IMR-90 (cell line): ENCODE measurements at regions not wholly inside any gene's neighbourhood (a gene's known extent, or its start where the extent isn't known, plus 50 kb on each side); places are given as distances from the start of the nearest gene placed in this dataset.

Source experiments
- ATAC-seq: fragments of 200-7000 bp; cut with Tn5 transposase; 2 replicates; pipeline ENCODE4 v1.9.1; 2020; ENCODE audit warnings: low read depth, mild to moderate bottlenecking, moderate library complexity
- BruUV-seq: library from RNA; stranded (reverse); fragments of 400-500 nt; replicated peaks from 2 replicates; lab custom pipeline; 2021; lab: Mats Ljungman, UMichigan
- CTCF ChIA-PET: fragments of 300-600 bp; formaldehyde crosslinking; extraction: SDS; loops from one replicate; lab custom pipeline; 2021; ENCODE audit warnings: antibody characterized with exemption; lab: Yijun Ruan, JAX
- POLR2A ChIA-PET: fragments of 300-600 bp; sonication (Branson Sonifier 250); formaldehyde crosslinking; loops from one replicate; lab custom pipeline; 2022; ENCODE audit warnings: antibody characterized with exemption; ENCODE audit not compliant: unreplicated experiment; lab: Charles Lee
- DNase-seq: peaks from one replicate; pipeline ENCODE4 v3.0.0; 2013
- H2AFZ ChIP-seq: replicated peaks from 2 replicates; pipeline ENCODE3; 2013; ENCODE audit warnings: low read length, mild to moderate bottlenecking; ENCODE audit not compliant: poor library complexity
- H2AK5ac ChIP-seq: 2 replicates; pipeline ENCODE4 v1.6.1; 2013; ENCODE audit warnings: low read depth, low read length, inconsistent platforms
- H2AK9ac ChIP-seq: replicated peaks from 2 replicates; pipeline ENCODE3; 2013; ENCODE audit warnings: mild to moderate bottlenecking, low read depth, low read length, moderate library complexity; ENCODE audit not compliant: poor library complexity
- H2BK120ac ChIP-seq: 2 replicates; pipeline ENCODE4 v1.6.1; 2013; ENCODE audit warnings: low read depth, low read length, inconsistent platforms
- H2BK15ac ChIP-seq: 3 replicates; pipeline ENCODE4 v1.6.1; 2013; ENCODE audit warnings: low read depth, low read length, inconsistent platforms
- H2BK20ac ChIP-seq: 2 replicates; pipeline ENCODE4 v1.6.1; 2013; ENCODE audit warnings: low read depth, mild to moderate bottlenecking, inconsistent platforms, low read length, moderate library complexity
- H2BK5ac ChIP-seq: 2 replicates; pipeline ENCODE4 v1.6.1; 2013; ENCODE audit warnings: mild to moderate bottlenecking, low read depth, low read length, inconsistent platforms; ENCODE audit not compliant: poor library complexity, severe bottlenecking
- H3K14ac ChIP-seq: replicated peaks from 2 replicates; pipeline ENCODE4 v1.6.1; 2013; ENCODE audit warnings: low read depth, low read length, inconsistent platforms
- H3K18ac ChIP-seq: 2 replicates; pipeline ENCODE4 v1.6.1; 2013; ENCODE audit warnings: low read depth, low read length, control low read depth
- H3K23ac ChIP-seq: 2 replicates; pipeline ENCODE4 v1.6.1; 2013; ENCODE audit warnings: low read depth, low read length, inconsistent platforms
- H3K27ac ChIP-seq: 2 replicates; pipeline ENCODE4 v1.5.1; 2013; ENCODE audit warnings: mild to moderate bottlenecking, control low read depth, low read length; ENCODE audit not compliant: insufficient read depth
- H3K27me3 ChIP-seq: 2 replicates; pipeline ENCODE4 v1.6.1; 2013; ENCODE audit warnings: low read length; ENCODE audit not compliant: control insufficient read depth, insufficient read depth
- H3K36me3 ChIP-seq: 2 replicates; pipeline ENCODE4 v1.6.1; 2013; ENCODE audit warnings: low read length, mixed read lengths; ENCODE audit not compliant: control insufficient read depth, insufficient read depth
- H3K4ac ChIP-seq: 2 replicates; pipeline ENCODE4 v1.6.1; 2013; ENCODE audit warnings: low read depth, low read length, inconsistent platforms
- H3K4me1 ChIP-seq: 2 replicates; pipeline ENCODE4 v1.6.1; 2013; ENCODE audit warnings: low read length, mixed read lengths; ENCODE audit not compliant: control insufficient read depth, insufficient read depth
- H3K4me2 ChIP-seq: 2 replicates; pipeline ENCODE4 v1.6.1; 2013; ENCODE audit warnings: low read depth, mild to moderate bottlenecking, control low read depth, low read length, moderate library complexity
- H3K4me3 ChIP-seq: 2 replicates; pipeline ENCODE4 v1.5.1; 2013; ENCODE audit warnings: low read depth, mild to moderate bottlenecking, control low read depth, low read length, moderate library complexity; ENCODE audit not compliant: insufficient read depth
- H3K56ac ChIP-seq: 2 replicates; pipeline ENCODE4 v1.6.1; 2013; ENCODE audit warnings: low read length, inconsistent platforms; ENCODE audit not compliant: insufficient read depth; ENCODE audit errors: extremely low read depth
- H3K79me1 ChIP-seq, 2 experiments: 2 replicates each; pipeline ENCODE4 v1.6.1; 2013; ENCODE audit warnings: low read length in 2 of 2, inconsistent platforms in 1 of 2, low read depth in 1 of 2
- H3K9ac ChIP-seq: 2 replicates; pipeline ENCODE4 v1.6.1; 2013; ENCODE audit warnings: low read depth, low read length, control low read depth
- H3K9me1 ChIP-seq: 2 replicates; pipeline ENCODE4 v1.6.1; 2013; ENCODE audit warnings: low read length, inconsistent platforms; ENCODE audit not compliant: insufficient read depth
- H3K9me3 ChIP-seq: 2 replicates; pipeline ENCODE4 v1.6.1; 2013; ENCODE audit warnings: low read length; ENCODE audit not compliant: control insufficient read depth, insufficient read depth
- H4K20me1 ChIP-seq: 2 replicates; pipeline ENCODE4 v1.6.1; 2013; ENCODE audit warnings: low read length, inconsistent platforms; ENCODE audit not compliant: insufficient read depth
- H4K5ac ChIP-seq: 2 replicates; pipeline ENCODE4 v1.6.1; 2013; ENCODE audit warnings: mild to moderate bottlenecking, low read depth, low read length, control low read depth
- H4K8ac ChIP-seq, 2 experiments: 2 replicates each; pipeline ENCODE4 v1.6.1; 2013; ENCODE audit warnings: low read depth in 2 of 2, low read length in 2 of 2, control low read depth in 1 of 2, inconsistent platforms in 1 of 2
- H4K91ac ChIP-seq: 2 replicates; pipeline ENCODE4 v1.6.1; 2013; ENCODE audit warnings: low read depth, low read length, inconsistent platforms; ENCODE audit not compliant: insufficient read depth
- BHLHE40 ChIP-seq: fragments of 150-350 bp; IDR thresholded peaks from 2 replicates; pipeline ENCODE4 v1.6.1; 2016; ENCODE audit warnings: mild to moderate bottlenecking, low read depth, low read length
- CHD1 ChIP-seq: IDR thresholded peaks from 2 replicates; pipeline ENCODE4 v1.6.1; 2012; ENCODE audit warnings: low read depth, low read length, improper control_type of control experiment
- FOS ChIP-seq: fragments of 150-350 bp; IDR thresholded peaks from 2 replicates; pipeline ENCODE4 v1.6.1; 2016; ENCODE audit warnings: low read depth, low read length
- MAZ ChIP-seq: IDR thresholded peaks from 2 replicates; pipeline ENCODE4 v1.6.1; 2012; ENCODE audit warnings: low read depth, mild to moderate bottlenecking, low read length, improper control_type of control experiment, moderate library complexity, borderline replicate concordance
- MXI1 ChIP-seq: IDR thresholded peaks from 2 replicates; pipeline ENCODE4 v1.6.1; 2012; ENCODE audit warnings: low read depth, mild to moderate bottlenecking, low read length, moderate library complexity, borderline replicate concordance
- NFE2L2 ChIP-seq: fragments of 150-350 bp; IDR thresholded peaks from 2 replicates; pipeline ENCODE4 v1.6.1; 2016; ENCODE audit warnings: low read depth, mild to moderate bottlenecking, low read length
- POLR2A ChIP-seq: IDR thresholded peaks from 2 replicates; pipeline ENCODE4 v1.6.1; 2012; ENCODE audit warnings: mild to moderate bottlenecking, low read depth, low read length
- RAD21 ChIP-seq: IDR thresholded peaks from 2 replicates; pipeline ENCODE4 v1.6.1; 2012; ENCODE audit warnings: low read length, improper control_type of control experiment
- RCOR1 ChIP-seq: IDR thresholded peaks from 2 replicates; pipeline ENCODE4 v1.6.1; 2012; ENCODE audit warnings: mild to moderate bottlenecking, low read length, improper control_type of control experiment; ENCODE audit not compliant: insufficient replicate concordance
- SMC3 ChIP-seq: fragments of 150-350 bp; IDR thresholded peaks from 2 replicates; pipeline ENCODE4 v1.6.1; 2016; ENCODE audit warnings: low read depth, mild to moderate bottlenecking, antibody characterized with exemption, low read length, moderate library complexity
- WGBS, 2 experiments: methylation state at CpG; one replicate each; pipeline versions ENCODE4 v1.1.5 to v1.1.7; 2013; ENCODE audit warnings: missing lambda C conversion rate in 2 of 2; ENCODE audit not compliant: insufficient read length in 1 of 2; ENCODE audit errors: extremely low coverage in 2 of 2; 5-methylcytosine and 5-hydroxymethylcytosine counted together
- dilution Hi-C: fragments of 300-500 bp; cut with HindIII; formaldehyde crosslinking; loops from one replicate; pipeline ENCODE4 v1.14.3; 2018; ENCODE audit warnings: low sequenced_read_pairs; ENCODE audit not compliant: unreplicated experiment
- in situ Hi-C: fragments of 300-500 bp; cut with MboI; formaldehyde crosslinking; loops from 3 replicates; pipeline ENCODE4 v1.14.3; 2019; ENCODE audit warnings: low sequenced_read_pairs, inconsistent platforms, mixed read lengths
- intact Hi-C: fragments of 100-400 bp; cut with micrococcal nuclease; formaldehyde crosslinking; loops from 2 replicates; pipeline ENCODE4 v1.10.0; 2022
- TF ChIP-seq, protein P1 (sequence below): fragments of 150-350 bp; IDR thresholded peaks from 2 replicates; pipeline ENCODE4 v1.6.1; 2016; ENCODE audit warnings: low read depth, mild to moderate bottlenecking, low read length, moderate library complexity, borderline replicate concordance

- ATAC-seq (no peak), DNase-seq (no peak)
- H3K9ac ChIP-seq, result no peak overlapping the region
- peaks cover 27% of the 10 kb centered on the region for H3K27me3 ChIP-seq
- WGBS, 2 experiments, result 82% methylated on average over 4 of the region's 9 CpGs; no CpG with 5 or more reads in 1 of the 2 experiments
- no peak overlapping the region for H3K4me2 ChIP-seq
- no peak overlapping the region for H3K56ac ChIP-seq
- no peaks in the 10 kb centered on the region for H3K9me3 ChIP-seq
- dilution Hi-C loops (no loop called here), intact Hi-C loops (no loop called here), in situ Hi-C loops (no loop called here)
- no peaks in the 10 kb centered on the region for H3K9me1 ChIP-seq
- no peak overlapping the region for H4K5ac ChIP-seq
- no peak overlapping the region for H2BK5ac ChIP-seq
- H4K20me1 ChIP-seq, result no peaks in the 10 kb centered on the region
- TF ChIP-seq NFE2L2, result no peak
- TF ChIP-seq SMC3, result no peak
- TF ChIP-seq FOS, result no peak
- no peak for TF ChIP-seq RCOR1
- no peak for TF ChIP-seq BHLHE40
- TF ChIP-seq, protein P1, sequence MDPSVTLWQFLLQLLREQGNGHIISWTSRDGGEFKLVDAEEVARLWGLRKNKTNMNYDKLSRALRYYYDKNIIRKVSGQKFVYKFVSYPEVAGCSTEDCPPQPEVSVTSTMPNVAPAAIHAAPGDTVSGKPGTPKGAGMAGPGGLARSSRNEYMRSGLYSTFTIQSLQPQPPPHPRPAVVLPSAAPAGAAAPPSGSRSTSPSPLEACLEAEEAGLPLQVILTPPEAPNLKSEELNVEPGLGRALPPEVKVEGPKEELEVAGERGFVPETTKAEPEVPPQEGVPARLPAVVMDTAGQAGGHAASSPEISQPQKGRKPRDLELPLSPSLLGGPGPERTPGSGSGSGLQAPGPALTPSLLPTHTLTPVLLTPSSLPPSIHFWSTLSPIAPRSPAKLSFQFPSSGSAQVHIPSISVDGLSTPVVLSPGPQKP, result no peak
- no peak for TF ChIP-seq MXI1
- TF ChIP-seq CHD1, result no peak
- TF ChIP-seq MAZ, result no peak
- no peak for TF ChIP-seq POLR2A
- no peak for TF ChIP-seq RAD21
- no peak overlapping the region for H2BK20ac ChIP-seq
- CTCF ChIA-PET, result interaction anchor here (1.1 kb wide), 1 partner anchor 12 kb away, joined by 3 read pairs; no protein-coding TSS in a partner anchor
- H3K36me3 ChIP-seq, result no peaks in the 10 kb centered on the region
- H3K14ac ChIP-seq, result no peak overlapping the region
- H3K4me3 ChIP-seq, result no peak overlapping the region
- no peak overlapping the region for H3K27ac ChIP-seq
- no peak overlapping the region for H2BK120ac ChIP-seq
- H3K18ac ChIP-seq, result no peak overlapping the region
- no peaks in the 10 kb centered on the region for H3K4me1 ChIP-seq
- H3K79me1 ChIP-seq, result no peaks in the 10 kb centered on the region
- no peak overlapping the region for H3K23ac ChIP-seq
- no peak overlapping the region for H2AK9ac ChIP-seq
- no peak overlapping the region for H3K4ac ChIP-seq
- H2AFZ ChIP-seq, result no peak overlapping the region
- no peak overlapping the region for H4K91ac ChIP-seq
- BruUV-seq, result no TSS peak
- no peak overlapping the region for H2BK15ac ChIP-seq
- no peak overlapping the region for H2AK5ac ChIP-seq
- H4K8ac ChIP-seq, result no peak overlapping the region
- POLR2A ChIA-PET, result no interaction called here
These were observed 83.1 kb upstream of the FOXQ1 start for GRCh38 chr6:1228754-1229191.
